Activated naive CD4-positive, alpha-beta T cell treated with anti-CD3 and anti-CD28 coated beads, Interleukin-2, amount 10 ng/mL, durations not matched to agents 7 days and 5 days (primary cell): ENCODE measurements at regions not wholly inside any gene's neighbourhood (a gene's known extent, or its start where the extent isn't known, plus 50 kb on each side); places are given as distances from the start of the nearest gene placed in this dataset.

Source experiments
- CTCF ChIA-PET: fragments of 350-600 bp; sonication (Branson Sonifier 250); formaldehyde crosslinking; loops from one replicate; lab custom pipeline; 2021; ENCODE audit warnings: antibody characterized with exemption; lab: Charles Lee
- DNase-seq: peaks from one replicate; pipeline ENCODE4 v3.0.0-alpha.2; 2020
- H3K27ac Mint-ChIP-seq: one replicate; pipeline ENCODE4 v1.8.0; 2021; ENCODE audit warnings: mild to moderate bottlenecking, moderate library complexity, mixed read lengths
- H3K27me3 Mint-ChIP-seq: one replicate; pipeline ENCODE4 v1.8.0; 2021; ENCODE audit warnings: mild to moderate bottlenecking, mixed read lengths
- H3K36me3 Mint-ChIP-seq: one replicate; pipeline ENCODE4 v1.8.0; 2021; ENCODE audit warnings: mixed read lengths
- H3K4me1 Mint-ChIP-seq: one replicate; pipeline ENCODE4 v1.8.0; 2021; ENCODE audit warnings: mixed read lengths
- H3K4me3 Mint-ChIP-seq: one replicate; pipeline ENCODE4 v1.8.0; 2021; ENCODE audit warnings: mild to moderate bottlenecking, moderate library complexity, mixed read lengths
- H3K9me3 Mint-ChIP-seq: one replicate; pipeline ENCODE4 v1.8.0; 2021; ENCODE audit warnings: mixed read lengths

DNA sequence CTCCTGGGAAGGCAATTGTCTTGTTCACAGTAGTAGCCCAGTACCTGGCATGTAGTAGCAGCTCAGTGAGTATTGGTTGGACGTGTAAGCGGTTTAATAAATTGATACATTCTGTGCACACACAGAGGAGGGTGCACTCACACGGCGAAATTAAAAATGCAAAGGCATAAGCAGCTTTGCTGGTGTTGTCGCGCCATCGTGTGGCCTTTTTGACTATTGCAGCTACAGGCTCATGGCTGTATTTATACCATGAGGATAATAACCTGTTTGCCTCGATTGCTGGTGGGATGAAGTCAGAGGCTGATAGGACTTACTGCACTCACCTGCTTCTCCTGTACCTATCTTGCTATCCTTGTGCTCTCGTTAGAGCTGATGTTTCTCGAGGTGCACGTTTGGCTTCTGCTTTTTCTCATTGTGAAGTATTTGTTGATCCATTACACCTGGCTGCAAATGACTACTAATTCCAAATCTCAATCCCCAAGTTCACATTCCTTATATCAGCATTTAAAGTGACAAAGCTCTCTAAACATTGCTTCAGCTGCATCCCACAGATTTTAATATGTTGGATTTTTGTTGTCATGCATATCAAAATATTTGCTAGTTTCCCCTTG lies 61.5 kb downstream of the TBXT start:
- CTCF ChIA-PET = interaction anchor here (0.6 to 3.7 kb wide), 14 partner anchors 8 to 377 kb away, joined by 3 to 25 read pairs (median 3); no protein-coding TSS in a partner anchor
- Mint-ChIP-seq H3K4me3 (no peak overlapping the region), H3K27ac (no peak overlapping the region), H3K4me1 (no peaks in the 10 kb centered on the region), H3K36me3 (no peaks in the 10 kb centered on the region), H3K27me3 (peaks cover 24% of the 10 kb centered on the region), H3K9me3 (peaks cover 6% of the 10 kb centered on the region)
- peak; percentile 80 for DNase-seq

GRCh38 chr6:166105341-166106075 lies 62.1 kb downstream of the TBXT start:
- no peak overlapping the region for H3K4me3 Mint-ChIP-seq

GRCh38 chr6:166104872-166105271 lies 62.8 kb downstream of the TBXT start:
- Mint-ChIP-seq H3K27ac (no peak overlapping the region), H3K4me3 (no peak overlapping the region), H3K27me3 (peaks cover 21% of the 10 kb centered on the region), H3K9me3 (peaks cover 6% of the 10 kb centered on the region), H3K4me1 (no peaks in the 10 kb centered on the region), H3K36me3 (no peaks in the 10 kb centered on the region)
- CTCF ChIA-PET = interaction anchor here (1.9 to 3.7 kb wide), 2 partner anchors 214 to 220 kb away, joined by 12 to 25 read pairs; no protein-coding TSS in a partner anchor
- DNase-seq = no peak

More at GRCh38 chr6:166105341-166106075, 62.1 kb downstream of the TBXT start:
- Mint-ChIP-seq H3K36me3 (no peaks in the 10 kb centered on the region), H3K27ac (no peak overlapping the region), H3K27me3 (peaks cover 24% of the 10 kb centered on the region), H3K4me1 (no peaks in the 10 kb centered on the region), H3K9me3 (peaks cover 6% of the 10 kb centered on the region)
- no peak for DNase-seq
- CTCF ChIA-PET = interaction anchor here (0.6 to 3.7 kb wide), 11 partner anchors 9 to 224 kb away, joined by 3 to 25 read pairs (median 3); no protein-coding TSS in a partner anchor

- CTCF ChIA-PET = interaction anchor here (1.0 to 3.7 kb wide), 2 partner anchors 214 to 220 kb away, joined by 3 to 25 read pairs; no protein-coding TSS in a partner anchor
Measured at GRCh38 chr6:166104107-166104506, 63.5 kb downstream of the TBXT start.

DNA sequence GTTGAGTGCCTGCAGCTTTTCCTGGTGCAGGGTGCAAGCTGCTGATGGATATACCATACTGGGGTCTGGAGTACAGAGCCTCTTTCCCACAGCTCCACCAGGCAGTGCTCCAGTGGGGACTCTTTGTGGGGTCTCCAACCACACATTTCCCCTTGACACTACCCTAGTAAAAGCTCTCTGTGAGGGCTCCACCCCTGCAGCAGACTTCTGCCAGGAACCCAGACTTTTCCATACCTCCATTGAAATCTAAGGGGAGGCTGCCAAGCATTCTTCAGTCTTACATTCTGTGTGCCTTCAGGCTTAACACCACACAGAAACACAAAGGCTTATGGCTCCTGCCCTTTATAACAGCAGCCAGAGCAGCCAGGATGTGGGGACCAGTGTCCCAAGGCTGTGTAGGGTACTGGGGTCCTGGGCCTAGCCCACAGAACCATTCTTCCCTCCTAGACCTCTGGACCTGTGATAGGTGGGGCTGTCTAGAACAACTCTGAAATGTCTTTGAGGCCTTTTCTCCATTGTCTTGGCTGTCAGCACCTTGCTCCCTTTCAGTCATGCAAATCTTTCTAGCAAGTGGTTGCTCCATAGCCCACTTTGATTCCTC lies 65.7 kb downstream of the TBXT start:
- H3K27me3 Mint-ChIP-seq = peaks cover 30% of the 10 kb centered on the region
- H3K27ac Mint-ChIP-seq = no peak overlapping the region
- CTCF ChIA-PET = no interaction called here
- H3K4me3 Mint-ChIP-seq = no peak overlapping the region
- peaks cover 6% of the 10 kb centered on the region for H3K9me3 Mint-ChIP-seq
- peaks cover 2% of the 10 kb centered on the region for H3K4me1 Mint-ChIP-seq
- no peak for DNase-seq
- no peaks in the 10 kb centered on the region for H3K36me3 Mint-ChIP-seq

More at GRCh38 chr6:166104107-166104506, 63.5 kb downstream of the TBXT start:
- Mint-ChIP-seq H3K27ac (no peak overlapping the region), H3K36me3 (no peaks in the 10 kb centered on the region), H3K27me3 (peaks cover 18% of the 10 kb centered on the region), H3K4me1 (no peaks in the 10 kb centered on the region), H3K4me3 (no peak overlapping the region), H3K9me3 (peaks cover 6% of the 10 kb centered on the region)
- DNase-seq = no peak

- peaks cover 22% of the 10 kb centered on the region for H3K27me3 Mint-ChIP-seq
- peaks cover 6% of the 10 kb centered on the region for H3K9me3 Mint-ChIP-seq
- no peaks in the 10 kb centered on the region for H3K36me3 Mint-ChIP-seq
- H3K4me3 Mint-ChIP-seq = no peak overlapping the region
- peak; percentile 60 for DNase-seq
- no peak overlapping the region for H3K27ac Mint-ChIP-seq
- CTCF ChIA-PET = interaction anchor here (0.7 to 2.1 kb wide), 6 partner anchors 8 to 658 kb away, joined by 3 to 8 read pairs (median 3); no protein-coding TSS in a partner anchor
- peaks cover 2% of the 10 kb centered on the region for H3K4me1 Mint-ChIP-seq
Measured at GRCh38 chr6:166097914-166098522, 69.6 kb downstream of the TBXT start.

DNA sequence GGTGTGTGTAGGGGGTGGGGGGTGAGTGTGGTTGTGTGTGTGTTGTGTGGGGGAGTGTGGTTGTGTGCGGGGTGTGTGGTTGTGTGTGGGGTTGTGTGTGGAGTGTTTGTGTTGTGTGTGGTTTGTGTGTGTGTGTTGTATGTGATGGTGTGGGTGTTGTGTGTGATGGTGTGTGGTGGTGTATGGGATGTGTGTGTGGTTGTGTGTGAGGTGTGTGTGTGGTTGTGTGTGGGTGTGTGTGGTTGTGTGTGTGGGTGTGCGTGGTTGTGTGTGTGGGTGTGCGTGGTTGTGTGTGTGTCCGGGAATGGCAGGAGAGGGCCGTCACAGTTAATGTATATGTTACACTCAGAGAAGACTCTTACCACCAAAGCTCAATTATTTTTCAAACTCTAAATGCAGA lies 79.8 kb downstream of the TBXT start:
- no peaks in the 10 kb centered on the region for H3K4me1 Mint-ChIP-seq
- no peaks in the 10 kb centered on the region for H3K36me3 Mint-ChIP-seq
- no peak for DNase-seq
- no peaks in the 10 kb centered on the region for H3K27me3 Mint-ChIP-seq
- H3K4me3 Mint-ChIP-seq = no peak overlapping the region
- H3K9me3 Mint-ChIP-seq = no peaks in the 10 kb centered on the region
- CTCF ChIA-PET = no interaction called here
- no peak overlapping the region for H3K27ac Mint-ChIP-seq

- Mint-ChIP-seq H3K27me3 (no peaks in the 10 kb centered on the region), H3K36me3 (no peaks in the 10 kb centered on the region), H3K4me3 (no peak overlapping the region), H3K27ac (no peak overlapping the region), H3K4me1 (no peaks in the 10 kb centered on the region), H3K9me3 (no peaks in the 10 kb centered on the region)
- CTCF ChIA-PET = interaction anchor here (0.9 to 2.0 kb wide), 2 partner anchors 19 to 197 kb away, joined by 3 to 4 read pairs; no protein-coding TSS in a partner anchor
- DNase-seq = no peak
Measured at GRCh38 chr6:166087246-166087645, 80.4 kb downstream of the TBXT start.

DNA sequence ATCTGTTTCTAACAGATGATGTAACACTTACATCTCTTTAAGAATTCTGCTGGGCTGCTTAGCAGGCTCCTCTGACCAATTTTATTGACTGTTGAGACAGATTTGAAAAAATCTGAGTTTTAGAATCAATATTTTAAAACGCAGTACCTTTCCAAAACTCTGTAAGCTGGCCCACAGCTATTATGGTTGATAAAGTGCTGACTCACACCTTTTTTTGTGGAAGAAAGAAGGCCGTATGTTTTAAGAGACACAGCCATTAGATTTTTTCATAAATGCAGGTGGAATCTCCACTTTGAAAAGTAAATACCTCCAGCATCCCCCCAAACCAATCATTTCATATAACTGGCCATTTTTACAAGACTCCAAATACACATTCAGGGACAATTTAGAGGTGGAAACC lies 82.2 kb downstream of the TBXT start:
- no peaks in the 10 kb centered on the region for H3K9me3 Mint-ChIP-seq
- DNase-seq = no peak
- H3K36me3 Mint-ChIP-seq = no peaks in the 10 kb centered on the region
- CTCF ChIA-PET = interaction anchor here (2.0 kb wide), 1 partner anchor 195 kb away, joined by 4 read pairs; no protein-coding TSS in a partner anchor
- H3K27ac Mint-ChIP-seq = no peak overlapping the region
- H3K4me1 Mint-ChIP-seq = no peaks in the 10 kb centered on the region
- no peaks in the 10 kb centered on the region for H3K27me3 Mint-ChIP-seq
- H3K4me3 Mint-ChIP-seq = no peak overlapping the region

DNA sequence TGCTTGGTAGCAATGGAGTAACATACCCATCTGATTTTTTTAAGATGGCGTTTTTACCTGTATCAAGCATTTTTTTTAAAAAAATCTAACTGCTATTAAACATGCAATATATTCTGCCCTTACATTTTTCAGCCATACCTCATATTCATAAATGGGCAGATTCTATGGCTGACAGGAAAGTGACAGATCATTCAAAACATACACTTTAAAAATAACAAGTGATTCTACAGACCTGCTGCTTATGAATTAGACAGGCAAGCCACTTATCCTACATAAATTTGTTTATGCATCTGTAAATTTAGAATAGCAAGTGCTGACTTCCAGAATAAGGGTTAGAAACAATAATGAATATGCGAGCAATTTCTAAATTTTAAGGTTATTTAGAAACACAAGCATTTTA lies 82.7 kb downstream of the TBXT start:
- Mint-ChIP-seq H3K4me3 (no peak overlapping the region), H3K36me3 (no peaks in the 10 kb centered on the region), H3K9me3 (no peaks in the 10 kb centered on the region), H3K27ac (no peak overlapping the region), H3K4me1 (no peaks in the 10 kb centered on the region), H3K27me3 (no peaks in the 10 kb centered on the region)
- DNase-seq = no peak
- CTCF ChIA-PET = no interaction called here

DNA sequence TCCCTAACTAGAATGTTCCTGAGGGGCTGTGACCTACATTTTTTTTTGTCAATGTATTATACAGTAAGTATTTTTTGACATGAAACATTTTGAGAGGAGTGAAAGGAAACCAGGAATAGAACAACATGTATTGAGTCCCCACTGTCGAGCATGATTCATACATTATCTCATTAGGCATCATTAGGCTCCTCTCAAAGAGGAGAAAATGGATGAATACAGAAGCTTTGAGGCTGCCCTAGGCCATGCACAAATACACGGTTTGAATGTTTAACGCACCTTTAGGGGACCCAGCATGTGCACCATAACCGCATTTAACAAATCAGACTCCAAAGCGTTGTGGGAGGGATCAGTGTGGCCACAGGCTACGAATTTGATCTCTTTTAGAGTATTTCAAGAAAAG lies 87.8 kb downstream of the TBXT start:
- no peaks in the 10 kb centered on the region for H3K36me3 Mint-ChIP-seq
- H3K27me3 Mint-ChIP-seq = no peaks in the 10 kb centered on the region
- CTCF ChIA-PET = no interaction called here
- H3K27ac Mint-ChIP-seq = no peak overlapping the region
- H3K4me3 Mint-ChIP-seq = no peak overlapping the region
- no peaks in the 10 kb centered on the region for H3K4me1 Mint-ChIP-seq
- H3K9me3 Mint-ChIP-seq = no peaks in the 10 kb centered on the region
- DNase-seq = no peak

DNA sequence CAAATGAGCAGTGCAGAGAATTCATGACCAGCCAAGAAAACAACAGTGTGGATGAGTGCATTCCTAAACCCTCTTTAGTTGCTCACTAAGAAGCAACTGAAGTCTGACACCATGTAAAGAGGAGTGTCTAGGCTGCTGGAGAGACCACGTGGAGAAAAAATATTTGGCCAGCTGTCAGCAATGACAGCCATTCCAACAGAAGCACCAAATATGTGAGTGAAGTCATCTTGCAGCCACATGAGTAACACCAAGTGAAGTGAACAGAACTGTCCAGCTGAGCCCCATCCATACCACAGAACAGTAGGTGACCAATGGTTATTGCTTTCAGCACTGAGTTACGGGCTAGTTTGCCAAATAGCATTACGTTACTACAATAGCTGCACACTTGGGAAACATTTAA lies 89.4 kb downstream of the TBXT start:
- Mint-ChIP-seq H3K4me1 (no peaks in the 10 kb centered on the region), H3K36me3 (no peaks in the 10 kb centered on the region), H3K27me3 (no peaks in the 10 kb centered on the region), H3K9me3 (no peaks in the 10 kb centered on the region), H3K4me3 (no peak overlapping the region), H3K27ac (no peak overlapping the region)
- DNase-seq = no peak
- CTCF ChIA-PET = interaction anchor here (1.0 kb wide), 1 partner anchor 15 kb away, joined by 3 read pairs; no protein-coding TSS in a partner anchor

- no peaks in the 10 kb centered on the region for H3K9me3 Mint-ChIP-seq
- no peak overlapping the region for H3K4me3 Mint-ChIP-seq
- no peak overlapping the region for H3K27ac Mint-ChIP-seq
- H3K36me3 Mint-ChIP-seq = no peaks in the 10 kb centered on the region
- H3K4me1 Mint-ChIP-seq = no peaks in the 10 kb centered on the region
- no peak for DNase-seq
- H3K27me3 Mint-ChIP-seq = no peaks in the 10 kb centered on the region
- CTCF ChIA-PET = no interaction called here
Measured at GRCh38 chr6:166076625-166077024, 91.0 kb downstream of the TBXT start.

DNA sequence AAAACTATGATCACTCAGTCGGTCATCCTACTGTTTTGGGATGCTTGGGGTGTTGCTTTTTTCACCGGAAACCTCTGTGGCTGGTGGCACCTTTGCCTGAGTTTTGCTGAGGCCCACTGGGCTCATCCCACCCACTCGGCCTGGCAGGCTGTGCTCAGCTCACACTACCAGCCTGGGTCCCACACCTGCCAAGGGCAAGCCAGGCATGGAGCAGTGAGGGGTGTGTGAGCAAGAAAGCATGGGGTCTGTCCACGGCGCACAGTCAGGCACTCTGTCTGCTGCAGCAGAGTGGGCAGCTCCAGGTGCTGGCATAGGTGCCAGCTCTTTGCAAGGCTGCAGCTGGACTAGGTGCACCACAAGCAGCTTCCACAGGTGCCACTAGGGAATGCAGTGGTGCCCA lies 91.7 kb downstream of the TBXT start:
- Mint-ChIP-seq H3K9me3 (no peaks in the 10 kb centered on the region), H3K27me3 (no peaks in the 10 kb centered on the region), H3K4me1 (no peaks in the 10 kb centered on the region), H3K36me3 (no peaks in the 10 kb centered on the region), H3K4me3 (no peak overlapping the region), H3K27ac (no peak overlapping the region)
- CTCF ChIA-PET = no interaction called here
- DNase-seq = no peak
